HG03095 (cell line): ENCODE measurements at regions not wholly inside any gene's neighbourhood (a gene's known extent, or its start where the extent isn't known, plus 50 kb on each side); places are given as distances from the start of the nearest gene placed in this dataset.
"Not testable (repeated sequence)": the region's sequence is repeated elsewhere in the genome, so short reads cannot be mapped to it uniquely, and the experiment has no call there.

Experiments
- ATAC-seq: cut with Tn5 transposase; IDR thresholded peaks from one replicate; pipeline ENCODE4 v1.9.1; 2021; ENCODE audit warnings: moderate library complexity; ENCODE audit not compliant: unreplicated experiment

- no peak for ATAC-seq
Observed at GRCh38 chr6:67003844-67004243, 1296.8 kb upstream of the EYS start.

GRCh38 chr6:67000121-67000520, 1293.1 kb upstream of the EYS start:
- no peak for ATAC-seq

GRCh38 chr6:66997579-66997978, 1290.6 kb upstream of the EYS start:
- ATAC-seq, result not testable (repeated sequence)

GRCh38 chr6:66995669-66996068, 1288.6 kb upstream of the EYS start:
- ATAC-seq, result no peak

- not testable (repeated sequence) for ATAC-seq
Observed at GRCh38 chr6:66993708-66994107, 1286.7 kb upstream of the EYS start.

GRCh38 chr6:66993272-66993671, 1286.2 kb upstream of the EYS start:
- no peak for ATAC-seq

GRCh38 chr6:66992660-66993059, 1285.6 kb upstream of the EYS start:
- ATAC-seq, result no peak

- no peak for ATAC-seq
Observed at GRCh38 chr6:66986940-66987339, 1279.9 kb upstream of the EYS start.

GRCh38 chr6:66985816-66986215, 1278.8 kb upstream of the EYS start:
- ATAC-seq, result no peak

GRCh38 chr6:66970373-66970772, 1263.3 kb upstream of the EYS start:
- no peak for ATAC-seq

- ATAC-seq, result no peak
Observed at GRCh38 chr6:66965227-66965626, 1258.2 kb upstream of the EYS start.

GRCh38 chr6:66964216-66964615, 1257.2 kb upstream of the EYS start:
- no peak for ATAC-seq

GRCh38 chr6:66962082-66962481, 1255.1 kb upstream of the EYS start:
- no peak for ATAC-seq

- ATAC-seq, result no peak
Observed at GRCh38 chr6:66961191-66961590, 1254.2 kb upstream of the EYS start.

GRCh38 chr6:66949191-66949661, 1242.2 kb upstream of the EYS start:
- ATAC-seq, result no peak

GRCh38 chr6:66948106-66948505, 1241.1 kb upstream of the EYS start:
- no peak for ATAC-seq

- ATAC-seq, result no peak
Observed at GRCh38 chr6:66940003-66940402, 1233.0 kb upstream of the EYS start.

GRCh38 chr6:66937180-66937579, 1230.2 kb upstream of the EYS start:
- ATAC-seq, result no peak

GRCh38 chr6:66935612-66936011, 1228.6 kb upstream of the EYS start:
- ATAC-seq, result no peak

- no peak for ATAC-seq
Observed at GRCh38 chr6:66931787-66932186, 1224.8 kb upstream of the EYS start.

- ATAC-seq, result no peak
Observed at GRCh38 chr6:66930559-66931290, 1223.7 kb upstream of the EYS start.

GRCh38 chr6:66926060-66926459, 1219.0 kb upstream of the EYS start:
- no peak for ATAC-seq

GRCh38 chr6:66913657-66914056, 1206.6 kb upstream of the EYS start:
- no peak for ATAC-seq
